ENCODE measurements at regions not wholly inside any gene's neighbourhood (a gene's known extent, or its start where the extent isn't known, plus 50 kb on each side); places are given as distances from the start of the nearest gene placed in this dataset.

GRCh38 chr1:25046194-25046532 is 116.1 kb upstream of the RUNX3 start:
- Histone ChIP-seq H3K27ac (ENCODE audit: low read depth, low read length) (no peak overlapping the region), H2AK5ac (ENCODE audit: low read length) (no peak overlapping the region), H3K23ac (ENCODE audit: low read length) (no peak overlapping the region), H2BK15ac (replicated peaks; ENCODE audit: low read depth) (no peak overlapping the region), H3K36me3 (ENCODE audit: control insufficient read depth, insufficient read depth, low read length) (no peaks in the 10 kb centered on the region), H3K4ac (ENCODE audit: low read depth, low read length) (no peak overlapping the region), H3K79me1 (ENCODE audit: low read length) (no peaks in the 10 kb centered on the region), H2BK120ac (ENCODE audit: low read depth, low read length) (no peak overlapping the region), H3K27me3 (ENCODE audit: insufficient read depth, low read length, poor library complexity) (no peaks in the 10 kb centered on the region), H3K9ac (ENCODE audit: low read length) (no peak overlapping the region), H3K4me2 (ENCODE audit: low read length) (no peak overlapping the region), H3K4me1 (ENCODE audit: control insufficient read depth, low read depth, low read length) (no peaks in the 10 kb centered on the region), H3K4me3 (ENCODE audit: low read length) (no peak overlapping the region), H4K5ac (ENCODE audit: low read length) (no peak overlapping the region), H2BK5ac (ENCODE audit: low read length) (no peak overlapping the region), H4K8ac (ENCODE audit: low read depth, low read length) (no peak overlapping the region), H3K18ac (ENCODE audit: low read length) (no peak overlapping the region), H3K56ac (ENCODE audit: low read length) (no peak overlapping the region), H3K79me2 (ENCODE audit: control insufficient read depth, insufficient read depth, low read length) (no peaks in the 10 kb centered on the region)
- no peak for DNase-seq
- no CpG with 5 or more reads among the region's 8 CpGs for WGBS (ENCODE audit: extremely low coverage, insufficient coverage, low lambda C conversion rate)

- Histone ChIP-seq H2BK120ac (ENCODE audit: low read depth, low read length) (no peak overlapping the region), H3K9ac (ENCODE audit: low read length) (no peak overlapping the region), H3K79me2 (ENCODE audit: control insufficient read depth, insufficient read depth, low read length) (no peaks in the 10 kb centered on the region), H3K27me3 (ENCODE audit: insufficient read depth, low read length, poor library complexity) (no peaks in the 10 kb centered on the region), H3K4me3 (ENCODE audit: low read length) (no peak overlapping the region), H4K8ac (ENCODE audit: low read depth, low read length) (no peak overlapping the region), H3K23ac (ENCODE audit: low read length) (no peak overlapping the region), H3K4me2 (ENCODE audit: low read length) (no peak overlapping the region), H3K4me1 (ENCODE audit: control insufficient read depth, low read depth, low read length) (no peaks in the 10 kb centered on the region), H3K56ac (ENCODE audit: low read length) (no peak overlapping the region), H3K4ac (ENCODE audit: low read depth, low read length) (no peak overlapping the region), H2BK5ac (ENCODE audit: low read length) (no peak overlapping the region), H3K27ac (ENCODE audit: low read depth, low read length) (no peak overlapping the region), H4K5ac (ENCODE audit: low read length) (no peak overlapping the region), H3K36me3 (ENCODE audit: control insufficient read depth, insufficient read depth, low read length) (no peaks in the 10 kb centered on the region), H2AK5ac (ENCODE audit: low read length) (no peak overlapping the region), H3K18ac (ENCODE audit: low read length) (no peak overlapping the region), H3K79me1 (ENCODE audit: low read length) (no peaks in the 10 kb centered on the region), H2BK15ac (replicated peaks; ENCODE audit: low read depth) (no peak overlapping the region)
- no CpG with 5 or more reads among the region's 10 CpGs for WGBS (ENCODE audit: extremely low coverage, insufficient coverage, low lambda C conversion rate)
- DNase-seq: no peak
Observed at GRCh38 chr1:25045480-25046193, 115.6 kb upstream of the RUNX3 start.

- no peak overlapping the region for H3K4ac ChIP-seq (ENCODE audit: low read depth, low read length)
- H4K8ac ChIP-seq (ENCODE audit: low read depth, low read length): no peak overlapping the region
- DNase-seq: no peak
- H3K23ac ChIP-seq (ENCODE audit: low read length): no peak overlapping the region
- no peaks in the 10 kb centered on the region for H3K4me1 ChIP-seq (ENCODE audit: control insufficient read depth, low read depth, low read length)
- no peak overlapping the region for H3K18ac ChIP-seq (ENCODE audit: low read length)
- H3K4me2 ChIP-seq (ENCODE audit: low read length): no peak overlapping the region
- H3K56ac ChIP-seq (ENCODE audit: low read length): no peak overlapping the region
- no peaks in the 10 kb centered on the region for H3K27me3 ChIP-seq (ENCODE audit: insufficient read depth, low read length, poor library complexity)
- H2BK15ac ChIP-seq (replicated peaks; ENCODE audit: low read depth): no peak overlapping the region
- H4K5ac ChIP-seq (ENCODE audit: low read length): no peak overlapping the region
- no peak overlapping the region for H3K4me3 ChIP-seq (ENCODE audit: low read length)
- no peak overlapping the region for H2BK120ac ChIP-seq (ENCODE audit: low read depth, low read length)
- H3K79me1 ChIP-seq (ENCODE audit: low read length): no peaks in the 10 kb centered on the region
- H2AK5ac ChIP-seq (ENCODE audit: low read length): no peak overlapping the region
- no peaks in the 10 kb centered on the region for H3K36me3 ChIP-seq (ENCODE audit: control insufficient read depth, insufficient read depth, low read length)
- WGBS (ENCODE audit: extremely low coverage, insufficient coverage, low lambda C conversion rate): no CpG with 5 or more reads among the region's 8 CpGs
- H2BK5ac ChIP-seq (ENCODE audit: low read length): no peak overlapping the region
- H3K79me2 ChIP-seq (ENCODE audit: control insufficient read depth, insufficient read depth, low read length): no peaks in the 10 kb centered on the region
- no peak overlapping the region for H3K9ac ChIP-seq (ENCODE audit: low read length)
- H3K27ac ChIP-seq (ENCODE audit: low read depth, low read length): no peak overlapping the region
Observed at GRCh38 chr1:25043228-25043580, 113.1 kb upstream of the RUNX3 start.

- no peak overlapping the region for H3K27ac ChIP-seq (ENCODE audit: low read depth, low read length)
- no peak overlapping the region for H2AK5ac ChIP-seq (ENCODE audit: low read length)
- no peak overlapping the region for H3K23ac ChIP-seq (ENCODE audit: low read length)
- H3K4ac ChIP-seq (ENCODE audit: low read depth, low read length): no peak overlapping the region
- no peak overlapping the region for H3K9ac ChIP-seq (ENCODE audit: low read length)
- H3K36me3 ChIP-seq (ENCODE audit: control insufficient read depth, insufficient read depth, low read length): no peaks in the 10 kb centered on the region
- no peak overlapping the region for H2BK5ac ChIP-seq (ENCODE audit: low read length)
- WGBS (ENCODE audit: extremely low coverage, insufficient coverage, low lambda C conversion rate): no CpG with 5 or more reads among the region's 13 CpGs
- no peaks in the 10 kb centered on the region for H3K4me1 ChIP-seq (ENCODE audit: control insufficient read depth, low read depth, low read length)
- no peak overlapping the region for H4K8ac ChIP-seq (ENCODE audit: low read depth, low read length)
- H4K5ac ChIP-seq (ENCODE audit: low read length): no peak overlapping the region
- no peak overlapping the region for H3K56ac ChIP-seq (ENCODE audit: low read length)
- no peak overlapping the region for H3K4me3 ChIP-seq (ENCODE audit: low read length)
- no peaks in the 10 kb centered on the region for H3K79me1 ChIP-seq (ENCODE audit: low read length)
- H2BK120ac ChIP-seq (ENCODE audit: low read depth, low read length): no peak overlapping the region
- H2BK15ac ChIP-seq (replicated peaks; ENCODE audit: low read depth): no peak overlapping the region
- H3K27me3 ChIP-seq (ENCODE audit: insufficient read depth, low read length, poor library complexity): no peaks in the 10 kb centered on the region
- H3K4me2 ChIP-seq (ENCODE audit: low read length): no peak overlapping the region
- DNase-seq: no peak
- H3K18ac ChIP-seq (ENCODE audit: low read length): no peak overlapping the region
- no peaks in the 10 kb centered on the region for H3K79me2 ChIP-seq (ENCODE audit: control insufficient read depth, insufficient read depth, low read length)
Observed at GRCh38 chr1:25042331-25043227, 112.5 kb upstream of the RUNX3 start.

- no peak overlapping the region for H3K18ac ChIP-seq (ENCODE audit: low read length)
- DNase-seq: no peak
- no peak overlapping the region for H2BK15ac ChIP-seq (replicated peaks; ENCODE audit: low read depth)
- no peaks in the 10 kb centered on the region for H3K27me3 ChIP-seq (ENCODE audit: insufficient read depth, low read length, poor library complexity)
- no peak overlapping the region for H3K4me3 ChIP-seq (ENCODE audit: low read length)
- no peak overlapping the region for H2BK120ac ChIP-seq (ENCODE audit: low read depth, low read length)
- no peak overlapping the region for H4K5ac ChIP-seq (ENCODE audit: low read length)
- H3K23ac ChIP-seq (ENCODE audit: low read length): no peak overlapping the region
- no peak overlapping the region for H3K4me2 ChIP-seq (ENCODE audit: low read length)
- no peak overlapping the region for H3K56ac ChIP-seq (ENCODE audit: low read length)
- H3K27ac ChIP-seq (ENCODE audit: low read depth, low read length): no peak overlapping the region
- no peaks in the 10 kb centered on the region for H3K79me2 ChIP-seq (ENCODE audit: control insufficient read depth, insufficient read depth, low read length)
- no CpG with 5 or more reads among the region's 4 CpGs for WGBS (ENCODE audit: extremely low coverage, insufficient coverage, low lambda C conversion rate)
- H3K4ac ChIP-seq (ENCODE audit: low read depth, low read length): no peak overlapping the region
- H4K8ac ChIP-seq (ENCODE audit: low read depth, low read length): no peak overlapping the region
- H3K79me1 ChIP-seq (ENCODE audit: low read length): no peaks in the 10 kb centered on the region
- H3K36me3 ChIP-seq (ENCODE audit: control insufficient read depth, insufficient read depth, low read length): no peaks in the 10 kb centered on the region
- no peak overlapping the region for H2AK5ac ChIP-seq (ENCODE audit: low read length)
- H3K9ac ChIP-seq (ENCODE audit: low read length): no peak overlapping the region
- no peak overlapping the region for H2BK5ac ChIP-seq (ENCODE audit: low read length)
- no peaks in the 10 kb centered on the region for H3K4me1 ChIP-seq (ENCODE audit: control insufficient read depth, low read depth, low read length)
Observed at GRCh38 chr1:25041916-25042315, 111.8 kb upstream of the RUNX3 start.
